ENCODE measurements at regions not wholly inside any gene's neighbourhood (a gene's known extent, or its start where the extent isn't known, plus 50 kb on each side); places are given as distances from the start of the nearest gene placed in this dataset.

GRCh38 chr22:34000879-34001526 lies 80.7 kb upstream of the LARGE1 start:
- H3K4me3 ChIP-seq: no peak overlapping the region
- no peaks in the 10 kb centered on the region for H3K27me3 ChIP-seq (ENCODE audit: low read depth)
- no peaks in the 10 kb centered on the region for H3K36me3 ChIP-seq
- TF ChIP-seq CTCF (IDR thresholded peaks at IDR 0.05; ENCODE audit: borderline replicate concordance): no peak
- no peak for DNase-seq
- H3K4me1 ChIP-seq: no peaks in the 10 kb centered on the region
- intact Hi-C loops (cut with micrococcal nuclease): no loop called here
- peaks cover 43% of the 10 kb centered on the region for H3K9me3 ChIP-seq (replicated peaks)
- H3K27ac ChIP-seq (replicated peaks): no peak overlapping the region

GRCh38 chr22:34001701-34002466 lies 81.6 kb upstream of the LARGE1 start:
- no peaks in the 10 kb centered on the region for H3K27me3 ChIP-seq (ENCODE audit: low read depth)
- H3K36me3 ChIP-seq: no peaks in the 10 kb centered on the region
- H3K27ac ChIP-seq (replicated peaks): no peak overlapping the region
- no peak overlapping the region for H3K4me3 ChIP-seq
- intact Hi-C loops (cut with micrococcal nuclease): no loop called here
- no peak for DNase-seq
- peaks cover 43% of the 10 kb centered on the region for H3K9me3 ChIP-seq (replicated peaks)
- H3K4me1 ChIP-seq: no peaks in the 10 kb centered on the region
- TF ChIP-seq CTCF (IDR thresholded peaks at IDR 0.05; ENCODE audit: borderline replicate concordance): no peak

GRCh38 chr22:34004058-34004457 lies 83.8 kb upstream of the LARGE1 start:
- Histone ChIP-seq H3K9me3 (replicated peaks) (peaks cover 37% of the 10 kb centered on the region), H3K4me1 (no peaks in the 10 kb centered on the region), H3K36me3 (no peaks in the 10 kb centered on the region), H3K4me3 (no peak overlapping the region), H3K27ac (replicated peaks) (no peak overlapping the region), H3K27me3 (ENCODE audit: low read depth) (peaks cover 3% of the 10 kb centered on the region)
- intact Hi-C loops (cut with micrococcal nuclease): no loop called here
- no peak for DNase-seq
- TF ChIP-seq CTCF (IDR thresholded peaks at IDR 0.05; ENCODE audit: borderline replicate concordance): no peak

GRCh38 chr22:34010259-34010658 lies 90.0 kb upstream of the LARGE1 start:
- Histone ChIP-seq H3K27me3 (ENCODE audit: low read depth) (peaks cover 41% of the 10 kb centered on the region), H3K27ac (replicated peaks) (no peak overlapping the region), H3K4me1 (no peaks in the 10 kb centered on the region), H3K9me3 (replicated peaks) (peaks cover 26% of the 10 kb centered on the region), H3K4me3 (no peak overlapping the region), H3K36me3 (no peaks in the 10 kb centered on the region)
- no peak for DNase-seq
- intact Hi-C loops (cut with micrococcal nuclease): no loop called here
- TF ChIP-seq CTCF (IDR thresholded peaks at IDR 0.05; ENCODE audit: borderline replicate concordance): no peak

- no peak for DNase-seq
- intact Hi-C loops (cut with micrococcal nuclease): no loop called here
- TF ChIP-seq CTCF (IDR thresholded peaks at IDR 0.05; ENCODE audit: borderline replicate concordance): no peak
- Histone ChIP-seq H3K36me3 (no peaks in the 10 kb centered on the region), H3K27ac (replicated peaks) (no peak overlapping the region), H3K4me1 (no peaks in the 10 kb centered on the region), H3K4me3 (no peak overlapping the region), H3K27me3 (ENCODE audit: low read depth) (peaks cover 36% of the 10 kb centered on the region), H3K9me3 (replicated peaks) (peaks cover 33% of the 10 kb centered on the region)
These were observed 95.4 kb upstream of the LARGE1 start for GRCh38 chr22:34015642-34016041.

All from left ventricle myocardium inferior (tissue), 1 donor.